ENCODE measurements at regions not wholly inside any gene's neighbourhood (a gene's known extent, or its start where the extent isn't known, plus 50 kb on each side); places are given as distances from the start of the nearest gene placed in this dataset.

- Mint-ChIP-seq H3K36me3 (no peaks in the 10 kb centered on the region), H3K4me1 (no peaks in the 10 kb centered on the region), H3K9me3 (peaks cover 2 to 27% (median 8%) of the 10 kb centered on the region in 7 donors), H3K27me3 (no peaks in the 10 kb centered on the region), H3K27ac (no peak overlapping the region), H3K4me3 (no peak overlapping the region)
- Histone ChIP-seq H3K27me3 (ENCODE audit: control insufficient read depth, insufficient read depth, low read length) (no peaks in the 10 kb centered on the region), H3K4me1 (ENCODE audit: control insufficient read depth, insufficient read depth, low read length, poor library complexity, severe bottlenecking) (no peaks in the 10 kb centered on the region), H3K4me3 (ENCODE audit: low read depth, low read length) (no peak overlapping the region), H3K36me3 (ENCODE audit: control insufficient read depth, insufficient read depth, low read length) (no peaks in the 10 kb centered on the region), H3K9me3 (ENCODE audit: control insufficient read depth in 2 of 2, low read length in 2 of 2) (peaks cover 0 to 6% of the 10 kb centered on the region in 2 experiments), H3K27ac (ENCODE audit: insufficient read depth, low read length, poor library complexity, severe bottlenecking) (no peak overlapping the region)
- no peak for ATAC-seq (ENCODE audit: low read depth in 2 of 2)
- DNase-seq: no peak
These were observed 813.3 kb upstream of the RAG2 start for GRCh38 chr11:37411289-37411688.

- no peak overlapping the region for H3K27ac ChIP-seq (ENCODE audit: insufficient read depth, low read length, poor library complexity, severe bottlenecking)
- H3K36me3 ChIP-seq (ENCODE audit: control insufficient read depth, insufficient read depth, low read length): no peaks in the 10 kb centered on the region
- Mint-ChIP-seq H3K27me3 (no peaks in the 10 kb centered on the region), H3K36me3 (no peaks in the 10 kb centered on the region), H3K4me3 (no peak overlapping the region), H3K9me3 (peaks cover 1 to 22% (median 7%) of the 10 kb centered on the region in 7 donors), H3K27ac (no peak overlapping the region), H3K4me1 (no peaks in the 10 kb centered on the region)
- H3K4me3 ChIP-seq (ENCODE audit: low read depth, low read length): no peak overlapping the region
- no peak for DNase-seq
- no peak for ATAC-seq (ENCODE audit: low read depth in 2 of 2)
- H3K4me1 ChIP-seq (ENCODE audit: control insufficient read depth, insufficient read depth, low read length, poor library complexity, severe bottlenecking): no peaks in the 10 kb centered on the region
- H3K9me3 ChIP-seq (ENCODE audit: control insufficient read depth in 2 of 2, low read length in 2 of 2): peaks cover 2 to 6% of the 10 kb centered on the region in 2 experiments
- no peaks in the 10 kb centered on the region for H3K27me3 ChIP-seq (ENCODE audit: control insufficient read depth, insufficient read depth, low read length)
These were observed 811.1 kb upstream of the RAG2 start for GRCh38 chr11:37409124-37409523.

GRCh38 chr11:37407461-37407860 is 809.4 kb upstream of the RAG2 start:
- Mint-ChIP-seq H3K9me3 (peaks cover 1 to 25% (median 8%) of the 10 kb centered on the region in 7 donors), H3K27ac (no peak overlapping the region), H3K4me3 (no peak overlapping the region), H3K36me3 (no peaks in the 10 kb centered on the region), H3K4me1 (no peaks in the 10 kb centered on the region), H3K27me3 (no peaks in the 10 kb centered on the region)
- DNase-seq (no peak), ATAC-seq (ENCODE audit: low read depth in 2 of 2) (no peak)
- Histone ChIP-seq H3K27ac (ENCODE audit: insufficient read depth, low read length, poor library complexity, severe bottlenecking) (no peak overlapping the region), H3K4me1 (ENCODE audit: control insufficient read depth, insufficient read depth, low read length, poor library complexity, severe bottlenecking) (no peaks in the 10 kb centered on the region), H3K27me3 (ENCODE audit: control insufficient read depth, insufficient read depth, low read length) (no peaks in the 10 kb centered on the region), H3K4me3 (ENCODE audit: low read depth, low read length) (no peak overlapping the region), H3K9me3 (ENCODE audit: control insufficient read depth in 2 of 2, low read length in 2 of 2) (peaks cover 2 to 6% of the 10 kb centered on the region in 2 experiments), H3K36me3 (ENCODE audit: control insufficient read depth, insufficient read depth, low read length) (no peaks in the 10 kb centered on the region)

GRCh38 chr11:37406651-37407050 is 808.6 kb upstream of the RAG2 start:
- Mint-ChIP-seq H3K27me3 (no peaks in the 10 kb centered on the region), H3K9me3 (peaks cover 2 to 23% (median 8%) of the 10 kb centered on the region in 7 donors), H3K36me3 (no peaks in the 10 kb centered on the region), H3K27ac (no peak overlapping the region), H3K4me1 (no peaks in the 10 kb centered on the region), H3K4me3 (no peak overlapping the region)
- DNase-seq (no peak), ATAC-seq (ENCODE audit: low read depth in 2 of 2) (no peak)
- no peaks in the 10 kb centered on the region for H3K36me3 ChIP-seq (ENCODE audit: control insufficient read depth, insufficient read depth, low read length)
- H3K27ac ChIP-seq (ENCODE audit: insufficient read depth, low read length, poor library complexity, severe bottlenecking): no peak overlapping the region
- H3K27me3 ChIP-seq (ENCODE audit: control insufficient read depth, insufficient read depth, low read length): no peaks in the 10 kb centered on the region
- H3K4me3 ChIP-seq (ENCODE audit: low read depth, low read length): no peak overlapping the region
- H3K9me3 ChIP-seq (ENCODE audit: control insufficient read depth in 2 of 2, low read length in 2 of 2): peaks cover 2 to 8% of the 10 kb centered on the region in 2 experiments
- no peaks in the 10 kb centered on the region for H3K4me1 ChIP-seq (ENCODE audit: control insufficient read depth, insufficient read depth, low read length, poor library complexity, severe bottlenecking)

GRCh38 chr11:37404231-37404630 is 806.2 kb upstream of the RAG2 start:
- no peak overlapping the region for H3K27ac Mint-ChIP-seq
- H3K4me3 Mint-ChIP-seq: no peak overlapping the region

GRCh38 chr11:37402663-37403062 is 804.6 kb upstream of the RAG2 start:
- no peaks in the 10 kb centered on the region for H3K27me3 Mint-ChIP-seq
- DNase-seq: no peak
- H3K9me3 ChIP-seq (ENCODE audit: control insufficient read depth in 2 of 2, low read length in 2 of 2): peaks cover 2 to 6% of the 10 kb centered on the region in 2 experiments

More at GRCh38 chr11:37404231-37404630, 806.2 kb upstream of the RAG2 start:
- Histone ChIP-seq H3K4me3 (ENCODE audit: low read depth, low read length) (no peak overlapping the region), H3K9me3 (ENCODE audit: control insufficient read depth in 2 of 2, low read length in 2 of 2) (peaks cover 2 to 6% of the 10 kb centered on the region in 2 experiments), H3K36me3 (ENCODE audit: control insufficient read depth, insufficient read depth, low read length) (no peaks in the 10 kb centered on the region), H3K27me3 (ENCODE audit: control insufficient read depth, insufficient read depth, low read length) (no peaks in the 10 kb centered on the region), H3K27ac (ENCODE audit: insufficient read depth, low read length, poor library complexity, severe bottlenecking) (no peak overlapping the region), H3K4me1 (ENCODE audit: control insufficient read depth, insufficient read depth, low read length, poor library complexity, severe bottlenecking) (no peaks in the 10 kb centered on the region)
- no peaks in the 10 kb centered on the region for H3K4me1 Mint-ChIP-seq
- H3K36me3 Mint-ChIP-seq: no peaks in the 10 kb centered on the region
- peaks cover 2 to 19% (median 9%) of the 10 kb centered on the region in 7 donors for H3K9me3 Mint-ChIP-seq
- ATAC-seq (ENCODE audit: low read depth in 2 of 2) (no peak), DNase-seq (no peak)
- H3K27me3 Mint-ChIP-seq: no peaks in the 10 kb centered on the region

GRCh38 chr11:37394236-37394870 is 796.3 kb upstream of the RAG2 start:
- H3K9me3 ChIP-seq (ENCODE audit: control insufficient read depth in 2 of 2, low read length in 2 of 2): peaks cover 11 to 29% of the 10 kb centered on the region in 2 experiments

More at GRCh38 chr11:37402663-37403062, 804.6 kb upstream of the RAG2 start:
- no peak overlapping the region for H3K4me3 ChIP-seq (ENCODE audit: low read depth, low read length)
- Mint-ChIP-seq H3K36me3 (no peaks in the 10 kb centered on the region), H3K27ac (no peak overlapping the region), H3K4me1 (no peaks in the 10 kb centered on the region), H3K9me3 (peaks cover 2 to 26% (median 8%) of the 10 kb centered on the region in 7 donors), H3K4me3 (no peak overlapping the region)
- no peaks in the 10 kb centered on the region for H3K36me3 ChIP-seq (ENCODE audit: control insufficient read depth, insufficient read depth, low read length)
- H3K27ac ChIP-seq (ENCODE audit: insufficient read depth, low read length, poor library complexity, severe bottlenecking): no peak overlapping the region
- no peak for ATAC-seq (ENCODE audit: low read depth in 2 of 2)
- no peaks in the 10 kb centered on the region for H3K4me1 ChIP-seq (ENCODE audit: control insufficient read depth, insufficient read depth, low read length, poor library complexity, severe bottlenecking)
- no peaks in the 10 kb centered on the region for H3K27me3 ChIP-seq (ENCODE audit: control insufficient read depth, insufficient read depth, low read length)

GRCh38 chr11:37391615-37392014 is 793.6 kb upstream of the RAG2 start:
- Histone ChIP-seq H3K4me3 (ENCODE audit: low read depth, low read length) (no peak overlapping the region), H3K4me1 (ENCODE audit: control insufficient read depth, insufficient read depth, low read length, poor library complexity, severe bottlenecking) (no peaks in the 10 kb centered on the region), H3K27ac (ENCODE audit: insufficient read depth, low read length, poor library complexity, severe bottlenecking) (no peak overlapping the region), H3K27me3 (ENCODE audit: control insufficient read depth, insufficient read depth, low read length) (no peaks in the 10 kb centered on the region), H3K36me3 (ENCODE audit: control insufficient read depth, insufficient read depth, low read length) (no peaks in the 10 kb centered on the region), H3K9me3 (ENCODE audit: control insufficient read depth in 2 of 2, low read length in 2 of 2) (peaks cover 10 to 29% of the 10 kb centered on the region in 2 experiments)
- DNase-seq (no peak), ATAC-seq (ENCODE audit: low read depth in 2 of 2) (no peak)
- Mint-ChIP-seq H3K27me3 (no peaks in the 10 kb centered on the region), H3K27ac (no peak overlapping the region), H3K9me3 (peaks cover 5 to 61% (median 12%) of the 10 kb centered on the region in 7 donors), H3K36me3 (no peaks in the 10 kb centered on the region), H3K4me1 (no peaks in the 10 kb centered on the region), H3K4me3 (no peak overlapping the region)

More at GRCh38 chr11:37394236-37394870, 796.3 kb upstream of the RAG2 start:
- Mint-ChIP-seq H3K4me3 (no peak overlapping the region), H3K9me3 (peaks cover 2 to 47% (median 12%) of the 10 kb centered on the region in 7 donors), H3K27me3 (no peaks in the 10 kb centered on the region), H3K36me3 (no peaks in the 10 kb centered on the region), H3K27ac (no peak overlapping the region), H3K4me1 (no peaks in the 10 kb centered on the region)
- Histone ChIP-seq H3K4me3 (ENCODE audit: low read depth, low read length) (no peak overlapping the region), H3K27ac (ENCODE audit: insufficient read depth, low read length, poor library complexity, severe bottlenecking) (no peak overlapping the region), H3K36me3 (ENCODE audit: control insufficient read depth, insufficient read depth, low read length) (no peaks in the 10 kb centered on the region), H3K4me1 (ENCODE audit: control insufficient read depth, insufficient read depth, low read length, poor library complexity, severe bottlenecking) (no peaks in the 10 kb centered on the region), H3K27me3 (ENCODE audit: control insufficient read depth, insufficient read depth, low read length) (no peaks in the 10 kb centered on the region)
- ATAC-seq (ENCODE audit: low read depth in 2 of 2) (no peak), DNase-seq (no peak)
